H9 (cell line): ENCODE measurements at regions not wholly inside any gene's neighbourhood (a gene's known extent, or its start where the extent isn't known, plus 50 kb on each side); places are given as distances from the start of the nearest gene placed in this dataset.

ENCODE experiments used
- DNase-seq: peaks from one replicate; pipeline ENCODE4 v3.0.0-alpha.2; 2017
- H2AFZ ChIP-seq: one replicate; pipeline ENCODE4 v1.6.1; 2013; ENCODE audit warnings: mild to moderate bottlenecking, low read length, control low read depth, moderate library complexity
- H2AK5ac ChIP-seq: 2 replicates; pipeline ENCODE4 v1.6.1; 2013; ENCODE audit warnings: low read length, control low read depth, mixed read lengths; ENCODE audit not compliant: insufficient read length
- H2BK120ac ChIP-seq: one replicate; pipeline ENCODE4 v1.6.1; 2013; ENCODE audit warnings: low read depth, mild to moderate bottlenecking, low read length, control low read depth, inconsistent platforms; ENCODE audit not compliant: poor library complexity, severe bottlenecking
- H2BK12ac ChIP-seq: 2 replicates; pipeline ENCODE4 v1.6.1; 2013; ENCODE audit warnings: low read length, control low read depth, mixed read lengths, low read depth; ENCODE audit not compliant: insufficient read length
- H2BK15ac ChIP-seq: 2 replicates; pipeline ENCODE4 v1.6.1; 2013; ENCODE audit warnings: low read depth, low read length, control low read depth
- H2BK20ac ChIP-seq: one replicate; pipeline ENCODE4 v1.6.1; 2013; ENCODE audit warnings: low read depth, mild to moderate bottlenecking, low read length, control low read depth, inconsistent platforms; ENCODE audit not compliant: poor library complexity, severe bottlenecking
- H2BK5ac ChIP-seq: 2 replicates; pipeline ENCODE4 v1.6.1; 2013; ENCODE audit warnings: low read length, control low read depth, mixed read lengths; ENCODE audit not compliant: insufficient read length
- H3K14ac ChIP-seq: 2 replicates; pipeline ENCODE4 v1.6.1; 2013; ENCODE audit warnings: low read length, control low read depth; ENCODE audit not compliant: insufficient read depth
- H3K18ac ChIP-seq: 2 replicates; pipeline ENCODE4 v1.6.1; 2013; ENCODE audit warnings: low read depth, mild to moderate bottlenecking, mixed read lengths, low read length, control low read depth; ENCODE audit not compliant: insufficient read length
- H3K23ac ChIP-seq: 2 replicates; pipeline ENCODE4 v1.6.1; 2013; ENCODE audit warnings: low read length, control low read depth, mixed read lengths, low read depth; ENCODE audit not compliant: insufficient read length
- H3K23me2 ChIP-seq: 2 replicates; pipeline ENCODE4 v1.6.1; 2013; ENCODE audit warnings: low read depth, mild to moderate bottlenecking, mixed read lengths, low read length, control low read depth; ENCODE audit not compliant: insufficient read length, poor library complexity, severe bottlenecking
- H3K27ac ChIP-seq: 2 replicates; pipeline ENCODE4 v1.5.1; 2013; ENCODE audit warnings: low read length, control low read depth, mixed read lengths, low read depth; ENCODE audit not compliant: insufficient read length
- H3K27me3 ChIP-seq: 2 replicates; pipeline ENCODE4 v1.6.1; 2013; ENCODE audit warnings: low read length, control low read depth, inconsistent platforms; ENCODE audit not compliant: insufficient read depth
- H3K4ac ChIP-seq: 2 replicates; pipeline ENCODE4 v1.6.1; 2013; ENCODE audit warnings: low read depth, mild to moderate bottlenecking, control low read depth, inconsistent platforms, low read length, moderate library complexity
- H3K4me1 ChIP-seq: 2 replicates; pipeline ENCODE4 v1.6.1; 2013; ENCODE audit warnings: low read length, control low read depth, inconsistent platforms; ENCODE audit not compliant: insufficient read depth
- H3K4me2 ChIP-seq: 2 replicates; pipeline ENCODE4 v1.6.1; 2013; ENCODE audit warnings: low read length, control low read depth, mixed read lengths; ENCODE audit not compliant: insufficient read length, insufficient read depth
- H3K56ac ChIP-seq: 2 replicates; pipeline ENCODE4 v1.6.1; 2013; ENCODE audit warnings: low read depth, mild to moderate bottlenecking, mixed read lengths, low read length, control low read depth; ENCODE audit not compliant: insufficient read length
- H3K79me1 ChIP-seq: 2 replicates; pipeline ENCODE4 v1.6.1; 2013; ENCODE audit warnings: low read depth, mild to moderate bottlenecking, moderate library complexity, low read length, control low read depth, inconsistent platforms; ENCODE audit not compliant: insufficient read depth, poor library complexity, severe bottlenecking
- H3K79me2 ChIP-seq: 2 replicates; pipeline ENCODE4 v1.6.1; 2013; ENCODE audit warnings: low read length, control low read depth, inconsistent platforms; ENCODE audit not compliant: insufficient read depth
- H3K9ac ChIP-seq: 2 replicates; pipeline ENCODE4 v1.6.1; 2013; ENCODE audit warnings: low read length, control low read depth, mixed read lengths; ENCODE audit not compliant: insufficient read length; ENCODE audit errors: extremely low read depth
- H3K9me3 ChIP-seq: one replicate; pipeline ENCODE4 v1.6.1; 2013; ENCODE audit warnings: low read depth, low read length, inconsistent platforms; ENCODE audit not compliant: control insufficient read depth
- H3T11ph ChIP-seq: one replicate; pipeline ENCODE4 v1.6.1; 2013; ENCODE audit warnings: mild to moderate bottlenecking, low read length, control low read depth, inconsistent platforms
- H4K20me1 ChIP-seq: one replicate; pipeline ENCODE4 v1.6.1; 2013; ENCODE audit not compliant: control insufficient read depth, insufficient read length, insufficient read depth
- H4K5ac ChIP-seq: 2 replicates; pipeline ENCODE4 v1.6.1; 2013; ENCODE audit warnings: low read depth, mild to moderate bottlenecking, mixed read lengths, low read length, control low read depth; ENCODE audit not compliant: insufficient read length
- H4K8ac ChIP-seq: replicated peaks from 2 replicates; pipeline ENCODE4 v1.6.1; 2013; ENCODE audit warnings: low read length, control low read depth, mixed read lengths, low read depth; ENCODE audit not compliant: insufficient read length
- H4K91ac ChIP-seq: 2 replicates; pipeline ENCODE4 v1.6.1; 2013; ENCODE audit warnings: low read depth, mild to moderate bottlenecking, moderate library complexity, mixed read lengths, low read length, control low read depth; ENCODE audit not compliant: insufficient read length
- H3K27ac Mint-ChIP-seq, 3 experiments: 2 replicates in 2 of 3; 3 replicates in 1 of 3; pipeline ENCODE4 v1.8.0; 2020 to 2021; ENCODE audit warnings: mixed read lengths in 3 of 3, mild to moderate bottlenecking in 1 of 3, moderate library complexity in 1 of 3
- H3K27me3 Mint-ChIP-seq: 2 replicates; pipeline ENCODE4 v1.8.0; 2021; ENCODE audit warnings: low read depth, mild to moderate bottlenecking, moderate library complexity, mixed read lengths
- H3K36me3 Mint-ChIP-seq, 3 experiments: 2 replicates in 2 of 3; 3 replicates in 1 of 3; pipeline ENCODE4 v1.8.0; 2020 to 2021; ENCODE audit warnings: low read depth in 3 of 3, mixed read lengths in 3 of 3; ENCODE audit not compliant: insufficient read depth in 1 of 3
- H3K4me1 Mint-ChIP-seq, 2 experiments: 2 replicates each; pipeline ENCODE4 v1.8.0; 2020; ENCODE audit warnings: mixed read lengths in 2 of 2
- H3K4me3 Mint-ChIP-seq, 2 experiments: 2 replicates in 1 of 2; 3 replicates in 1 of 2; pipeline ENCODE4 v1.8.0; 2020 to 2021; ENCODE audit warnings: mild to moderate bottlenecking in 2 of 2, mixed read lengths in 2 of 2, moderate library complexity in 1 of 2
- H3K9me3 Mint-ChIP-seq, 2 experiments: 2 replicates in 1 of 2; 3 replicates in 1 of 2; pipeline ENCODE4 v1.8.0; 2020; ENCODE audit warnings: mild to moderate bottlenecking in 2 of 2, mixed read lengths in 2 of 2, moderate library complexity in 1 of 2
- TF ChIP-seq, protein P1 (sequence below): fragments of 200-600 bp; sonication (generic); conservative IDR thresholded peaks from 3 replicates; pipeline ENCODE4 v1.8.0; 2021; ENCODE audit warnings: antibody characterized with exemption, mild to moderate bottlenecking

DNA sequence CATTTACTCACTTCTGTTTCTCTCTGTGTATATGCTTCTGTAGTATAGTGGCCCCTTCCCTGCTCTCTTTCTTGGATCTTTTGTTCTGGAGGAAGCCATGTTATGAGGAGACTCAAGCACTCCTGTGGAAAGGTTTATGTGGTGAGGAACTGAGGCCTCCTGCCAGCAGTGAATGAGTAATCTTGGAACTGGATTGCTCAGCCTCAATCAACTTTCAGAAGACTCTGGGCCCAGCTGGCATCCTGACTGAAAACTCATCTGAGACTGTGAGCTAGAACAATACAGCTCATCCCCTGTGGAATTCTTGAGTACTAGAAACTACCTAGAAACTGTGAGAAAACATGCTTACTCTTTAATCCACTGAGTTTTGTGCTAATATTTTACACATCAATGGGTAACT lies 133.1 kb upstream of the ZKSCAN2 start:
- Histone ChIP-seq H2BK12ac (no peak overlapping the region), H3K27me3 (no peaks in the 10 kb centered on the region), H3K56ac (no peak overlapping the region), H3T11ph (no peak overlapping the region), H2BK15ac (no peak overlapping the region), H3K9ac (no peak overlapping the region), H3K14ac (no peak overlapping the region), H3K4me2 (no peak overlapping the region), H3K79me1 (no peaks in the 10 kb centered on the region), H2BK120ac (no peak overlapping the region), H3K23ac (no peak overlapping the region), H3K27ac (no peak overlapping the region), H2AFZ (no peak overlapping the region), H4K91ac (no peak overlapping the region), H3K4me1 (no peaks in the 10 kb centered on the region), H2BK20ac (no peak overlapping the region), H3K4ac (no peak overlapping the region), H2BK5ac (no peak overlapping the region), H2AK5ac (no peak overlapping the region), H4K8ac (no peak overlapping the region), H3K9me3 (no peaks in the 10 kb centered on the region), H4K20me1 (no peaks in the 10 kb centered on the region), H3K23me2 (no peaks in the 10 kb centered on the region), H3K18ac (no peak overlapping the region), H3K79me2 (no peaks in the 10 kb centered on the region), H4K5ac (no peak overlapping the region)
- Mint-ChIP-seq H3K4me3 (no peak overlapping the region), H3K36me3 (no peaks in the 10 kb centered on the region), H3K27me3 (no peaks in the 10 kb centered on the region; the same call in 1 of the 2 replicates), H3K9me3 (peaks cover 0 to 4% of the 10 kb centered on the region in 2 experiments; a peak in 2 of 5 replicates), H3K4me1 (peaks cover 8 to 9% of the 10 kb centered on the region in 2 experiments), H3K27ac (no peak overlapping the region)
- TF ChIP-seq, protein P1, sequence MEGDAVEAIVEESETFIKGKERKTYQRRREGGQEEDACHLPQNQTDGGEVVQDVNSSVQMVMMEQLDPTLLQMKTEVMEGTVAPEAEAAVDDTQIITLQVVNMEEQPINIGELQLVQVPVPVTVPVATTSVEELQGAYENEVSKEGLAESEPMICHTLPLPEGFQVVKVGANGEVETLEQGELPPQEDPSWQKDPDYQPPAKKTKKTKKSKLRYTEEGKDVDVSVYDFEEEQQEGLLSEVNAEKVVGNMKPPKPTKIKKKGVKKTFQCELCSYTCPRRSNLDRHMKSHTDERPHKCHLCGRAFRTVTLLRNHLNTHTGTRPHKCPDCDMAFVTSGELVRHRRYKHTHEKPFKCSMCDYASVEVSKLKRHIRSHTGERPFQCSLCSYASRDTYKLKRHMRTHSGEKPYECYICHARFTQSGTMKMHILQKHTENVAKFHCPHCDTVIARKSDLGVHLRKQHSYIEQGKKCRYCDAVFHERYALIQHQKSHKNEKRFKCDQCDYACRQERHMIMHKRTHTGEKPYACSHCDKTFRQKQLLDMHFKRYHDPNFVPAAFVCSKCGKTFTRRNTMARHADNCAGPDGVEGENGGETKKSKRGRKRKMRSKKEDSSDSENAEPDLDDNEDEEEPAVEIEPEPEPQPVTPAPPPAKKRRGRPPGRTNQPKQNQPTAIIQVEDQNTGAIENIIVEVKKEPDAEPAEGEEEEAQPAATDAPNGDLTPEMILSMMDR, result no peak
- no peak for DNase-seq
